ENCODE measurements at regions not wholly inside any gene's neighbourhood (a gene's known extent, or its start where the extent isn't known, plus 50 kb on each side); places are given as distances from the start of the nearest gene placed in this dataset.

DNA sequence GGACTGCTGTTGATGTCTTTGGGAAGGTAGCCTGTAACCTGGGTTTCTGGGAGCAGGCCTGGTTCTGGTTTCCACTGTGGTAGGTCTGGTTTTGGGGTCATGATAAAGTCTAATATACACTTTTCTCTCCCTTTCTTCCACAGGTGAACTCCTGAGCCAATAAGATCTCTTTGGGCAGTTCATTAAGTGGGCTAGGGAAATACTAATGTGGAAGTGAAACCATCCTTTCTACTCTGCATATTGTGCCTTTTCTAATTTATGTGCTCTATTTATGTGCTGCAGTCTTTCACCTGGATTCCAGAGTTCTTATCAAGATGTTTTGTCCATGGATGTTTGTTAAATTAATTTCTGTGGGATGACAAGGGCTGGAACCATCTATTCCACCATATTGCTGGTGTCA, 165.7 kb upstream of the PTPRK start:
- H3K27me3 Mint-ChIP-seq: peaks cover 25% of the 10 kb centered on the region
- H3K9me3 Mint-ChIP-seq: no peaks in the 10 kb centered on the region
- ChIA-PET CTCF (no interaction called here), POLR2A (no interaction called here)
- TF ChIP-seq, protein P1, sequence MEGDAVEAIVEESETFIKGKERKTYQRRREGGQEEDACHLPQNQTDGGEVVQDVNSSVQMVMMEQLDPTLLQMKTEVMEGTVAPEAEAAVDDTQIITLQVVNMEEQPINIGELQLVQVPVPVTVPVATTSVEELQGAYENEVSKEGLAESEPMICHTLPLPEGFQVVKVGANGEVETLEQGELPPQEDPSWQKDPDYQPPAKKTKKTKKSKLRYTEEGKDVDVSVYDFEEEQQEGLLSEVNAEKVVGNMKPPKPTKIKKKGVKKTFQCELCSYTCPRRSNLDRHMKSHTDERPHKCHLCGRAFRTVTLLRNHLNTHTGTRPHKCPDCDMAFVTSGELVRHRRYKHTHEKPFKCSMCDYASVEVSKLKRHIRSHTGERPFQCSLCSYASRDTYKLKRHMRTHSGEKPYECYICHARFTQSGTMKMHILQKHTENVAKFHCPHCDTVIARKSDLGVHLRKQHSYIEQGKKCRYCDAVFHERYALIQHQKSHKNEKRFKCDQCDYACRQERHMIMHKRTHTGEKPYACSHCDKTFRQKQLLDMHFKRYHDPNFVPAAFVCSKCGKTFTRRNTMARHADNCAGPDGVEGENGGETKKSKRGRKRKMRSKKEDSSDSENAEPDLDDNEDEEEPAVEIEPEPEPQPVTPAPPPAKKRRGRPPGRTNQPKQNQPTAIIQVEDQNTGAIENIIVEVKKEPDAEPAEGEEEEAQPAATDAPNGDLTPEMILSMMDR (IDR thresholded peaks at IDR 0.05): no peak
- H3K27ac Mint-ChIP-seq: no peak overlapping the region
- no peak for ATAC-seq
- no peaks in the 10 kb centered on the region for H3K4me1 Mint-ChIP-seq (ENCODE audit: low read depth)
- DNase-seq: no peak
- H3K36me3 Mint-ChIP-seq (ENCODE audit: low read depth): no peaks in the 10 kb centered on the region
- intact Hi-C loops (cut with micrococcal nuclease): no loop called here
- H3K4me3 Mint-ChIP-seq: no peak overlapping the region

DNA sequence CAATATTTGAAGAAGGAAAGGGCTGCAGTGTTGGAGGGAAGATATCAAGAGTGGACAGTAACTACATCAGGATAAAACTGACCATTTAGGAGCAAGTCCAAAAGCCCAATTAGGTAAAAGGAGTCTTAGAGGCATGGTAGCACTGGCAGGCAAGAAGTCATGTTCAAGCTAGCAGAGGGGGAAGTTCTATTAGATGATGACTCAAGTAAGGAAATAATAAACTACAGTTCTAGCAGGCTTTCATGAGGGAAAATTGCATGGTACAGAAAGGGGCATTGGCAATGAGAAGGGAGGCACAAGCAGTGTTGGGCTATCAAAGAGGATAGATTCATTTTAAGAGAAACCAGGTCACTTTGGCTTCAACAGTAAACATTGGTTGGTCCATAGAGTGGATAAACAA, 156.1 kb upstream of the PTPRK start:
- H3K4me1 Mint-ChIP-seq (ENCODE audit: low read depth): no peaks in the 10 kb centered on the region
- peaks cover 15% of the 10 kb centered on the region for H3K27me3 Mint-ChIP-seq
- ATAC-seq: no peak
- ChIA-PET POLR2A (no interaction called here), CTCF (no interaction called here)
- no peak for DNase-seq
- H3K27ac Mint-ChIP-seq: no peak overlapping the region
- H3K9me3 Mint-ChIP-seq: peaks cover 1% of the 10 kb centered on the region
- H3K4me3 Mint-ChIP-seq: no peak overlapping the region
- intact Hi-C loops (cut with micrococcal nuclease): no loop called here
- TF ChIP-seq, protein P1 (IDR thresholded peaks at IDR 0.05): no peak
- H3K36me3 Mint-ChIP-seq (ENCODE audit: low read depth): no peaks in the 10 kb centered on the region

DNA sequence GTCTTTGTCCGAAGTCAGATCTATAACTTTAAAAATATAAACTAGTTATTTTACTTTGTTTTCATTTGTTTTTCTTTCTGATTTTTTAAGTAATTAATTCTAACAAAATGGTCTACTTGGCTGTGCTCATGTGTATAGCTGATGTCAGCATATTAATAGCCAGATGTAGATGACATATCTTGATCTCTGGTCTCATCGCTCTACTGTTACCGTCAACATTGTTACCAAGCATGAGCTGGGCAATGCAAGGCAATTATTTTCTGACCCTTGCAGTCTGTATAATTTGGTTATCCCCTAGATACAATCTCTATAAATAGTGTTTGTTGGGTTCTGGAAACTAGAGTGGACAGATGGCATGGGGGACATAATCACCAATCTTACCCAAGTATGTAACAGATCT, 151.6 kb upstream of the PTPRK start:
- ChIA-PET CTCF (no interaction called here), POLR2A (interaction anchor here (1.0 kb wide), 1 partner anchor 11 kb away, joined by 3 read pairs; no protein-coding TSS in a partner anchor)
- DNase-seq (no peak), ATAC-seq (no peak)
- H3K4me1 Mint-ChIP-seq (ENCODE audit: low read depth): no peaks in the 10 kb centered on the region
- H3K27me3 Mint-ChIP-seq: peaks cover 25% of the 10 kb centered on the region
- intact Hi-C loops (cut with micrococcal nuclease): no loop called here
- H3K9me3 Mint-ChIP-seq: no peaks in the 10 kb centered on the region
- no peak overlapping the region for H3K4me3 Mint-ChIP-seq
- no peak overlapping the region for H3K27ac Mint-ChIP-seq
- no peaks in the 10 kb centered on the region for H3K36me3 Mint-ChIP-seq (ENCODE audit: low read depth)
- TF ChIP-seq, protein P1 (IDR thresholded peaks at IDR 0.05): no peak

DNA sequence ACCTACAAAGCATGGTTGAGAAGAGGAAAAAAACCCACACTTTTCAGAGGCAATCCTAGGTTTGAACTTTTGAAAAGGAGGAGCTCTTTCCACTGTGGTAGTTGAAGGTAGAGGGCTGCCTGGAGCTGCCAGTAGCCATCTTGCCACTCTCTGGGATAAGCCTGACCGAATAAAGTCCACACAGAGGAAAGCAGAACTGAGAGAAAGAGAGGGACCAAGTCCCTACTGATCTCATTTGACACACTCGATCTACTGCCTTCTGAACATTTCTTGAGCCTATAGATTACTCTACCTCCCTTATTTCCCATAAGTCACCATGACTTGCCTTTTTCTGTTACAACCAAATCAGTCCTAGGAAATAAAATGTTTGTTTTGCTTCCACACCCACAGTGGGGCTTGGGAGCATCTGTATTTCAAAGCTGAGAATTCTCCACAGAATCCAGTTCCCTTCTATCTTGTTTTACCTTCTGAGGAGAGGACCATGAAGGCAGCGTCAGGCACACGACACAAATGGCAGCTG, 147.0 kb upstream of the PTPRK start:
- intact Hi-C loops (cut with micrococcal nuclease): no loop called here
- CTCF ChIA-PET: interaction anchor here (0.7 kb wide), 1 partner anchor 340 kb away, joined by 3 read pairs; no protein-coding TSS in a partner anchor

DNA sequence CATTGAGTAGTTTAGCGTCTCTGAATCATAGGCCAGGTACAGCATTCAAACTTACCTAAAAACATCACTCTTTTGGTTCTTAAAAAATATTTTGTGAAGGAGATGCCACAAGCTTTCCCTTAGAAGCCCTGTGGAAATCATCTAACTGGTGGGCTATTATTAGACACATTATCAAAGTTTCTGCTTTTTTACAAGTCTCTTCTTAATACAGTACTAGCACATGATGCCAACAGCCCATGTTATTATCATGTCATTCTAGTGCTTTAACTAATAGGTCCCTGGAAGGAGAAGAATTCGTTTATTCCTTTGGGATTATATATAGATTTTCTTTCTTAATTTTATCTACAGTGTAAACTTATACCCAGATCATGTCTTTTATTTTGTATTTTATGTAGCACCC, 146.0 kb upstream of the PTPRK start:
- Mint-ChIP-seq H3K9me3 (no peaks in the 10 kb centered on the region), H3K4me1 (ENCODE audit: low read depth) (no peaks in the 10 kb centered on the region), H3K36me3 (ENCODE audit: low read depth) (no peaks in the 10 kb centered on the region), H3K27ac (no peak overlapping the region), H3K4me3 (no peak overlapping the region), H3K27me3 (peaks cover 18% of the 10 kb centered on the region)
- TF ChIP-seq, protein P1 (IDR thresholded peaks at IDR 0.05): no peak
- ATAC-seq (no peak), DNase-seq (no peak)
- intact Hi-C loops (cut with micrococcal nuclease): no loop called here
- POLR2A ChIA-PET: no interaction called here
- CTCF ChIA-PET: no interaction called here

More for the DNA sequence above, 147.0 kb upstream of the PTPRK start:
- H3K9me3 Mint-ChIP-seq: no peaks in the 10 kb centered on the region
- no peaks in the 10 kb centered on the region for H3K36me3 Mint-ChIP-seq (ENCODE audit: low read depth)
- no peak overlapping the region for H3K27ac Mint-ChIP-seq
- no peaks in the 10 kb centered on the region for H3K4me1 Mint-ChIP-seq (ENCODE audit: low read depth)
- TF ChIP-seq, protein P1 (IDR thresholded peaks at IDR 0.05): no peak
- peaks cover 18% of the 10 kb centered on the region for H3K27me3 Mint-ChIP-seq
- DNase-seq (no peak), ATAC-seq (no peak)
- no peak overlapping the region for H3K4me3 Mint-ChIP-seq
- POLR2A ChIA-PET: interaction anchor here (0.8 kb wide), 1 partner anchor 8 kb away, joined by 3 read pairs; no protein-coding TSS in a partner anchor

Measured in activated CD8-positive, alpha-beta T cell treated with anti-CD3 and anti-CD28 coated beads for 36 hours (primary cell).